Fibroblast of villous mesenchyme (primary cell): ENCODE measurements at regions not wholly inside any gene's neighbourhood (a gene's known extent, or its start where the extent isn't known, plus 50 kb on each side); places are given as distances from the start of the nearest gene placed in this dataset.

Source experiments
- DNase-seq: peaks from one replicate; pipeline ENCODE4 v3.0.0-alpha.2; 2010; ENCODE audit warnings: low read depth
- H3K4me3 ChIP-seq: 2 replicates; pipeline ENCODE4 v1.5.1; 2011; ENCODE audit warnings: low read depth, mild to moderate bottlenecking, low read length
- TF ChIP-seq, protein P1 (sequence below): IDR thresholded peaks from 2 replicates; pipeline ENCODE4 v1.5.1; 2012; ENCODE audit warnings: low read depth, mild to moderate bottlenecking, low read length; ENCODE audit not compliant: insufficient read depth

DNA sequence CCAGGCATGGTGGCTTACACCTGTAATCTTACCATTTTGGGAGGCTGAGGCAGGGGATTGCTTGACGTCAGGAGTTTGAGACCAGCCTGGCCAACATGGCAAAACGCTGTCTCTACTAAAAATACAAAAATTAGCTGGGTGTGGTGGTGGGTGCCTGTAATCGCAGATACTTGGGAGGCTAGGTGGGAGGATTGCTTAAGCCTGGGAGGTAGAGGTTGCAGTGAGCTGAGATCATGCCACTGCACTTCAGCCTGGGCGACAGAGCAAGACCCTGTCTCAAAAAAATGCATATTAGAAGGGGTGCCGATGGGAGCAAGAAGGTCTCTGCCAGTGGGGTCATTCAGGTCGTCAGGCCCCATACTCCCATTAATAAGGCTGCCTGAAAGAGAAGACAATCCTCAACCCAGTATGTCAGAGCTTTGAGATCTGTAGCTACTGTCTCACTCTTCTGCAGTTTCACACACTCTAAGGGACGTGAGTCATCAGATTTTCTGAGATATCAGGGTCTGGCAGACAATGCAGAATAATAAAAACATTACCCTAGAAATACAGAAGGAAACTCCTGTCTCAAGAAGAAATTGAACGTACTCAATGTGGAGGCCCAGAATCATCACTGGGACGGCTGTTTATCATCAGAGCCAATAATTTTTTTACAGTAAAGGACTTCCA lies 176.7 kb upstream of the FAT1 start:
- DNase-seq, result peak; percentile 77
- no peak overlapping the region for H3K4me3 ChIP-seq
- TF ChIP-seq, protein P1, sequence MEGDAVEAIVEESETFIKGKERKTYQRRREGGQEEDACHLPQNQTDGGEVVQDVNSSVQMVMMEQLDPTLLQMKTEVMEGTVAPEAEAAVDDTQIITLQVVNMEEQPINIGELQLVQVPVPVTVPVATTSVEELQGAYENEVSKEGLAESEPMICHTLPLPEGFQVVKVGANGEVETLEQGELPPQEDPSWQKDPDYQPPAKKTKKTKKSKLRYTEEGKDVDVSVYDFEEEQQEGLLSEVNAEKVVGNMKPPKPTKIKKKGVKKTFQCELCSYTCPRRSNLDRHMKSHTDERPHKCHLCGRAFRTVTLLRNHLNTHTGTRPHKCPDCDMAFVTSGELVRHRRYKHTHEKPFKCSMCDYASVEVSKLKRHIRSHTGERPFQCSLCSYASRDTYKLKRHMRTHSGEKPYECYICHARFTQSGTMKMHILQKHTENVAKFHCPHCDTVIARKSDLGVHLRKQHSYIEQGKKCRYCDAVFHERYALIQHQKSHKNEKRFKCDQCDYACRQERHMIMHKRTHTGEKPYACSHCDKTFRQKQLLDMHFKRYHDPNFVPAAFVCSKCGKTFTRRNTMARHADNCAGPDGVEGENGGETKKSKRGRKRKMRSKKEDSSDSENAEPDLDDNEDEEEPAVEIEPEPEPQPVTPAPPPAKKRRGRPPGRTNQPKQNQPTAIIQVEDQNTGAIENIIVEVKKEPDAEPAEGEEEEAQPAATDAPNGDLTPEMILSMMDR, result no peak

GRCh38 chr4:186900984-186901383 lies 177.3 kb upstream of the FAT1 start:
- no peak for DNase-seq
- H3K4me3 ChIP-seq, result no peak overlapping the region
- TF ChIP-seq, protein P1, result no peak

DNA sequence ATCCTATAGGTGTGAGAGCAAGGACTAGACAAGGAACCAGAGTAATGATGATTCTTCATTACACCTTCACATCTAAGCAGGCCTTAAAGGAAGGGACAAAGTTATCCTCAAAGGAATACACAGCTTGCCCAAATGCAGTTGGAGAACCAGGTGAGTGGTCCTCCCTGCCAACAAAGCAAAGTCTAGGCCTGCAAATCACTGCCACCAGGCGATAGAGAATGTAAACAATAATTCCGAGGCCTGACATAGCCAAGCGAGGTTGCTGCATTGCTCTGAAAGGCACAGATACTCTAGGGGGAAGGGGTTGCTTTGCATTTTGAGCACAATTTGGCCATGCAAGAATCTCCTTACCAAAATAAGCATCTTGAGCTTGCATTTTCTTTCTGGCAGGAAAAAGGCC lies 178.2 kb upstream of the FAT1 start:
- no peak for DNase-seq
- H3K4me3 ChIP-seq, result no peak overlapping the region
- TF ChIP-seq, protein P1, result no peak

DNA sequence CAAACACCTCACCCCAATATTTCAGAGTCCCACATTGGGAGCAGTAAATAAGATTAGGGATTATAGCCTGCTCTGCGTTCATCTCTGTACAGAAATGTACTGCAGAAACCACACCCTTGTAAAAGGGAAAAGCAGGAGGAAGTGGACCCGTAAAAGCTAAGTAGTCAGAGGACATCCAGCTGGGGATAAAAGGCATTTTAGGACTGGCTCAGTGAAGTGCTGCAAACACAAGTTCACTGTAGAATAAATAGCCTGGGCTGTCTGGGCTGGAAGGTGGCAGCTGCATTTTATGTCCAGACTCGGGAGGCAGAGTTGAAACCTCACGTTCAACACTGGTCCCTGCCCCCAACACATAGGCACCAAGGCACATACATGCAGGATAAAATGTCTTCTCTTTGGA lies 178.7 kb upstream of the FAT1 start:
- peak; percentile 46 for DNase-seq
- TF ChIP-seq, protein P1, result no peak
- H3K4me3 ChIP-seq, result no peak overlapping the region

- H3K4me3 ChIP-seq, result no peak overlapping the region
- DNase-seq, result peak; percentile 86
- TF ChIP-seq, protein P1, result no peak
Observed at GRCh38 chr4:186904101-186904500, 180.4 kb upstream of the FAT1 start.

DNA sequence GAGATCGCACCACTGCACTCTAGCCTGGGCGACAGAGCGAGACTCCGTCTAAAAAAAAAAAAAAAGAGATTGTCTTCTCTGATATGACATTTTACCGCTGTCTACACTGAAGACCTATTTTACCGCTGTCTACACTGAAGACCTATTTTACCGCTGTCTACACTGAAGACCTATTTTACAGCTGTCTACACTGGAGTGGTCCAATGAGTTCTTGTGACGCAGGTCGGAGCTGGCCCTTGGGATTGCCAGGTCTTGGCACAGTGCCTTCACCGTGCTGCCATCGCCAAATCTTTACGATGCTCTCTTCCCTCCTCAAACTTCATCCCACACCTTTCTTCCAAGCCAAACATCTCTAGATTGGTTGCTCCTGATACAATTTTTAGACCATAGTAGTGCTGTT lies 183.1 kb upstream of the FAT1 start:
- TF ChIP-seq, protein P1, result no peak
- no peak overlapping the region for H3K4me3 ChIP-seq
- DNase-seq, result no peak

GRCh38 chr4:186910385-186910784 lies 186.7 kb upstream of the FAT1 start:
- DNase-seq, result no peak
- H3K4me3 ChIP-seq, result no peak overlapping the region
- TF ChIP-seq, protein P1, result no peak
